ENCODE measurements at regions not wholly inside any gene's neighbourhood (a gene's known extent, or its start where the extent isn't known, plus 50 kb on each side); places are given as distances from the start of the nearest gene placed in this dataset.

DNA sequence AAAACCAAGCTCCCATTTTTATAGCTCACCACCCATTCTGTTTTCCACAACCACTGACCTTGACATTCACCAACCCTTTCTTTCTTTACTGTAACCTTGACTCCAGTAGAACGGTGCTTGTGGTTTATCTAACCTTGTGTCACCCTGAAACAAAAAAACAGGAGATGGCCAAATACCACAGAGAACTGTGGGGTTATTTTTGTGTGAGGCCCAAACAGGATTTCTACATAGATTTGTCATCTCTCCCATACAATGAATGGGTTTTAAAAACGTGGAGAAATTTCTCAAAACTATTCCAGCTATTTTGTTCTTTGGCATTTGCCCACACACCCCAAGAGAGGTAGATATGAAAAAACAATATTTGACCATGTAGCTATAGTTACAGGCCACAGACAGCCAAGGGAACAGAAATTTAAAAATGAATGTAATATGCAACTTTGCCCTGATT lies 231.3 kb upstream of the TANK start:
- H3K27ac ChIP-seq, result no peak overlapping the region
- TF ChIP-seq, protein P1, sequence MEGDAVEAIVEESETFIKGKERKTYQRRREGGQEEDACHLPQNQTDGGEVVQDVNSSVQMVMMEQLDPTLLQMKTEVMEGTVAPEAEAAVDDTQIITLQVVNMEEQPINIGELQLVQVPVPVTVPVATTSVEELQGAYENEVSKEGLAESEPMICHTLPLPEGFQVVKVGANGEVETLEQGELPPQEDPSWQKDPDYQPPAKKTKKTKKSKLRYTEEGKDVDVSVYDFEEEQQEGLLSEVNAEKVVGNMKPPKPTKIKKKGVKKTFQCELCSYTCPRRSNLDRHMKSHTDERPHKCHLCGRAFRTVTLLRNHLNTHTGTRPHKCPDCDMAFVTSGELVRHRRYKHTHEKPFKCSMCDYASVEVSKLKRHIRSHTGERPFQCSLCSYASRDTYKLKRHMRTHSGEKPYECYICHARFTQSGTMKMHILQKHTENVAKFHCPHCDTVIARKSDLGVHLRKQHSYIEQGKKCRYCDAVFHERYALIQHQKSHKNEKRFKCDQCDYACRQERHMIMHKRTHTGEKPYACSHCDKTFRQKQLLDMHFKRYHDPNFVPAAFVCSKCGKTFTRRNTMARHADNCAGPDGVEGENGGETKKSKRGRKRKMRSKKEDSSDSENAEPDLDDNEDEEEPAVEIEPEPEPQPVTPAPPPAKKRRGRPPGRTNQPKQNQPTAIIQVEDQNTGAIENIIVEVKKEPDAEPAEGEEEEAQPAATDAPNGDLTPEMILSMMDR (conservative IDR thresholded peaks at IDR 0.05), result no peak

DNA sequence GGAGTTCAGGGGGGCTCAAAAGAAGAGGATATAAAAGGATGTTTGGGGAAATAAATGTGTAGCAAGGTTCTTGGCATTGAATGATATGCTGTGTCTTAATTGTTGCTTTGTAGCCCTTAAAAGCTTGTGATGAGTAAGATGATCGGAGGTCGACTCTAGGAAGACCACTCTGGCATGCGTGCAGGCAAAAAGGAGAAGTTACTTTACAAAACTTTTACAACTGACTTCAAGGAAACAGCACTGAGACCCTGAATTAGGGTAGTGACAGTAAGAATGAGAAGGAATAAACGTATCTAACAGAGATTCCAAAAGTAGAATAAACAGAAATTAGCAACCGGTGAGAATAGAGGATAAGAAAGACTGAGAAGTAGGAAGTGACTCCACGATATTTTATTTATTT lies 228.7 kb upstream of the TANK start:
- TF ChIP-seq, protein P1 (conservative IDR thresholded peaks at IDR 0.05), result no peak
- H3K27ac ChIP-seq, result no peak overlapping the region

DNA sequence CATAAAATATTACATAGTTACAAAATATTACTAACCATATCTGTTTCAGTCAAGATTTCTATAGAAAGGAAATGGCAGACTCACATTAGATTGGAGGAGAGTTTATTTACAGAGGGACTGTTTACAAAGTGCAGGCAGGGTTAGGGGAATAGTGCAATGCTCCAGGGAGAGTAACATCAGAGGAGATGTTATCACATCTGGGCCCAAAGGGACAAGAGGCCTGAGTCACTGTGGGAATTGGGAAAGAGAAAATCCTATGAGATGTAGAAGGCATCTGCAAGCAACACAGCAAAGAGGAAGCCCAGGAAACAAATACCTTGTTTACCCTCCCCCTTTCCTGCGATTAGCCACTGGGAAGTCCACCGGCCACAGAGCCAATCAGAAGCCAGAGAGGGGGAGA lies 227.3 kb upstream of the TANK start:
- no peak overlapping the region for H3K27ac ChIP-seq
- TF ChIP-seq, protein P1 (conservative IDR thresholded peaks at IDR 0.05), result no peak

DNA sequence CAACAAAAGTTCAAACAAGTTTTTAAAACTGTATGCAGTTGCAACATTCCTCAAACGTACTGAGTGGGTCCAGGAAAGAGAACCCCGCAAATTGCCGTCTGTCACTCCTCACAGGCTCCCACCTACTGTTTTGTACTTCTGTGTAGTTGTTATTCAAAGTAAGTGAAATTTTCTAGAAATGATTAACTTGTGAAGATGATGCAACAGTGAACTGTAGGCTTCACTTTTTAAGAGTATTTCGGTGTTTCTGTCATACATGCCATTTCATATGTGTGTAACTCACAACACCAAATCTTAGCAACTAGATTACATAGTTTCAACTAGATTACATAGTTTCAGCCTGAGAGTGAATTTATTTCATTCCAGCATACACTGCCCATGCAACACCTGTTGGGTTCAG lies 226.0 kb upstream of the TANK start:
- H3K27ac ChIP-seq, result no peak overlapping the region
- TF ChIP-seq, protein P1 (conservative IDR thresholded peaks at IDR 0.05), result no peak

DNA sequence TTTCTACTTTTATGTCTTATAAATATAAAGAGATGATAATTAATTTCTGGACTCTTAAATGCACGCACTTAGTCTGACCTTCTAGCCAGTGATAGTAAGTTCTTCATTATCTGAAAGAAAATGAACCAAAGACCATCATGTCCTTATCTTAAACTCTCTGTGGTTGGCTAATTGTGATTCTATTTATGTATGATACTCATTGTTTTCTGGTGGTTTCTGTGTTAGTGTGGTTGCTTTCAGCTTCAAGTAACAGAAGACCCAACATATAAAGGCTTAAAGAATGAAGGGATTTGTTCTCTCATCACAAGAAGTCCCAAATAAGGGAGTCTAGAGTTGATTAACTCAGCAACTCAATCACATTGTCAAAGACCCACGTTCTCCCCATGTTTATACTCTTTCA lies 225.2 kb upstream of the TANK start:
- H3K27ac ChIP-seq, result no peak overlapping the region
- TF ChIP-seq, protein P1 (conservative IDR thresholded peaks at IDR 0.05), result no peak

DNA sequence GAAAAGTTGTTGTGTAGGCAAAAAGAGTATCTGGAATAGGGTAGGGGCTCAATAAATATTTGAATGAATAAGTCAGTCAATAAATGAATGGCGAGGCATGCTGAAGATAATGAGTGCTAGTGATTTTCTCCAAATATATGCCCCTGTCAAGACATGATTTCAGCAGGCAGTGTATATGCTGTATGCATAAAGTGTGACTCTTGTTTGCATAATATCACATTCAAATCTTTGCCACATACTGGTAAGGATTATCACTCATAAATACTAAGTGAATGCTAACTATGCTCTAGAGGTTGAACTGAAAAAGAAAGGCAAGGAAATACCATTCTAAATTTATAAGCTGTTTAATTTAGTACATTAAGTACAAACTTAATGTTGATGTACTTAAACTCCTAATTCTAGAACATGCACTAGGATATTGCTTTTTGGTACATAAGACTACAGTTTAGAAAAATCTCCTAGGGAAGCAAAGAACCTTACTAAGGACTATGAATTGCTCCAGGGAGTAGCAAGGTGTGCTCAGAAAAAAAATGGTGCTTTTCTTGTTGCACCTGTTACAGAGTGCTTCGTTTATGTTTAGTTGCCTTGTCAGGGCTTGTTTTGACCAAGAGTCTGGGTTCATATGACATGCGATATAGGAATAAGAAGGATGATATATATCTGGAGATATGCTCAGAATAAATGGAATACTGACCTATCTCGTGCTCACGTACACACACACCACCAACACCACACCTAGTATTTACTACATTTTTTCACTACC lies 224.0 kb upstream of the TANK start:
- no peak overlapping the region for H3K27ac ChIP-seq
- TF ChIP-seq, protein P1 (conservative IDR thresholded peaks at IDR 0.05), result no peak

DNA sequence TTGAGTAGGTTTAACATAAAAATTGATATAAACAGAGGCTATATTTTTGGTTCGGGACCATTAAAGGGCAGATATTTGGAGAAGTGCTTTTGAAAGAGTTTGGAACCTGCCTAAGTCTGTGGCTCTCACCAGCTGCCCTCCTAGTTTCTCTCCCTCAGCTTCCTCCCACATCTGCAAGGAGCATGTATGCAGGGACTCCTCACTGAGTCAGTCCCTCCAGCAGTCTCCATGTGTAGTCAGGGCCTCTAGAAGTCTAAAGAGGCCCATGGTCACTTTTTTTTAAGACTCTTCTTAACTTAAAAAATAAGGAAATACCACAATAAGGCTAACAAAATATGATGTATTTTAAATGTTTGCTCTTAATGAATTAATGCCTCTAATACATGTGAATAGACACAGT lies 220.0 kb upstream of the TANK start:
- TF ChIP-seq, protein P1 (conservative IDR thresholded peaks at IDR 0.05), result no peak
- H3K27ac ChIP-seq, result no peak overlapping the region
